ENCODE measurements at regions not wholly inside any gene's neighbourhood (a gene's known extent, or its start where the extent isn't known, plus 50 kb on each side); places are given as distances from the start of the nearest gene placed in this dataset.

GRCh38 chr10:114732931-114733330 is 74.9 kb upstream of the ABLIM1 start:
- H3K36me3 ChIP-seq = no peaks in the 10 kb centered on the region
- no peak for TF ChIP-seq CTCF (IDR thresholded peaks at IDR 0.05; ENCODE audit: borderline replicate concordance)
- intact Hi-C loops (cut with micrococcal nuclease) = no loop called here
- peak overlapping the region; percentile 78 for H3K27ac ChIP-seq (replicated peaks)
- H3K4me1 ChIP-seq = peaks cover 89% of the 10 kb centered on the region
- no peak for DNase-seq
- peaks cover 4% of the 10 kb centered on the region for H3K9me3 ChIP-seq (replicated peaks)
- H3K27me3 ChIP-seq (ENCODE audit: low read depth) = no peaks in the 10 kb centered on the region
- no peak overlapping the region for H3K4me3 ChIP-seq

- Histone ChIP-seq H3K4me1 (peaks cover 96% of the 10 kb centered on the region), H3K4me3 (no peak overlapping the region), H3K27me3 (ENCODE audit: low read depth) (no peaks in the 10 kb centered on the region), H3K36me3 (no peaks in the 10 kb centered on the region), H3K27ac (replicated peaks) (peak overlapping the region; percentile 17), H3K9me3 (replicated peaks) (no peaks in the 10 kb centered on the region)
- no peak for DNase-seq
- intact Hi-C loops (cut with micrococcal nuclease) = no loop called here
- TF ChIP-seq CTCF (IDR thresholded peaks at IDR 0.05; ENCODE audit: borderline replicate concordance) = no peak
Observed at GRCh38 chr10:114735946-114736345, 77.9 kb upstream of the ABLIM1 start.

- no peaks in the 10 kb centered on the region for H3K36me3 ChIP-seq
- TF ChIP-seq CTCF (IDR thresholded peaks at IDR 0.05; ENCODE audit: borderline replicate concordance) = no peak
- intact Hi-C loops (cut with micrococcal nuclease) = no loop called here
- H3K27me3 ChIP-seq (ENCODE audit: low read depth) = no peaks in the 10 kb centered on the region
- H3K4me1 ChIP-seq = peaks cover 87% of the 10 kb centered on the region
- H3K4me3 ChIP-seq = no peak overlapping the region
- H3K9me3 ChIP-seq (replicated peaks) = no peaks in the 10 kb centered on the region
- H3K27ac ChIP-seq (replicated peaks) = peak overlapping the region; percentile 71
- DNase-seq = no peak
Observed at GRCh38 chr10:114743521-114744231, 77.9 kb upstream of the FHIP2A start.

GRCh38 chr10:114746531-114746930 is 75.0 kb upstream of the FHIP2A start:
- DNase-seq = no peak
- Histone ChIP-seq H3K27me3 (ENCODE audit: low read depth) (no peaks in the 10 kb centered on the region), H3K36me3 (no peaks in the 10 kb centered on the region), H3K4me3 (no peak overlapping the region), H3K27ac (replicated peaks) (peak overlapping the region; percentile 89), H3K4me1 (peaks cover 88% of the 10 kb centered on the region), H3K9me3 (replicated peaks) (no peaks in the 10 kb centered on the region)
- intact Hi-C loops (cut with micrococcal nuclease) = no loop called here
- TF ChIP-seq CTCF (IDR thresholded peaks at IDR 0.05; ENCODE audit: borderline replicate concordance) = no peak

GRCh38 chr10:114748241-114748640 is 73.3 kb upstream of the FHIP2A start:
- intact Hi-C loops (cut with micrococcal nuclease) = no loop called here
- peak overlapping the region; percentile 19 for H3K4me3 ChIP-seq
- peaks cover 83% of the 10 kb centered on the region for H3K4me1 ChIP-seq
- no peaks in the 10 kb centered on the region for H3K36me3 ChIP-seq
- no peaks in the 10 kb centered on the region for H3K27me3 ChIP-seq (ENCODE audit: low read depth)
- peak overlapping the region; percentile 89 for H3K27ac ChIP-seq (replicated peaks)
- DNase-seq = no peak
- no peak for TF ChIP-seq CTCF (IDR thresholded peaks at IDR 0.05; ENCODE audit: borderline replicate concordance)
- H3K9me3 ChIP-seq (replicated peaks) = no peaks in the 10 kb centered on the region
